GM12874 (cell line): ENCODE measurements at regions not wholly inside any gene's neighbourhood (a gene's known extent, or its start where the extent isn't known, plus 50 kb on each side); places are given as distances from the start of the nearest gene placed in this dataset.

Source experiments
- CTCF ChIP-seq: IDR thresholded peaks from 2 replicates; pipeline ENCODE4 v1.5.1; 2011; ENCODE audit warnings: low read depth, mild to moderate bottlenecking, control low read depth, low read length, moderate library complexity; ENCODE audit not compliant: insufficient read depth

- no peak for TF ChIP-seq CTCF
These were observed 1363.0 kb downstream of the TBC1D22A start for GRCh38 chr22:48125416-48125815.

DNA sequence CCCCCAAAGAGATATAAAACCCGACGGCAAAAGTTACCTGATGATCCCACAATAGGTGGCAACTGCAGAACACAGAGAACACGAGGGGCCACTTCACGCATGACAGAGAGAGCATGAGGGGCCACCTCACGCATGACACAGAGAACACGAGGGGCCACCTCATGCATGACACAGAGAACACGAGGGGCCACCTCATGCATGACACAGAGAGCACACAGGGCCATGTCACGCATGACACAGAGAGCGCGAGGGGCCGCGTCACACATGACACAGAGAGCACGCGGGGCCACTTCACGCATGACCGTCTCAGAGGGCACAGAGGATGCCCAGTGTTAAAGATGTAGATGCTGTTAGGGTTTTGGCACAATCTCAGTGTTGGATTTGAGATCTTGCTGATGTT is 1359.5 kb downstream of the TBC1D22A start:
- no peak for TF ChIP-seq CTCF

DNA sequence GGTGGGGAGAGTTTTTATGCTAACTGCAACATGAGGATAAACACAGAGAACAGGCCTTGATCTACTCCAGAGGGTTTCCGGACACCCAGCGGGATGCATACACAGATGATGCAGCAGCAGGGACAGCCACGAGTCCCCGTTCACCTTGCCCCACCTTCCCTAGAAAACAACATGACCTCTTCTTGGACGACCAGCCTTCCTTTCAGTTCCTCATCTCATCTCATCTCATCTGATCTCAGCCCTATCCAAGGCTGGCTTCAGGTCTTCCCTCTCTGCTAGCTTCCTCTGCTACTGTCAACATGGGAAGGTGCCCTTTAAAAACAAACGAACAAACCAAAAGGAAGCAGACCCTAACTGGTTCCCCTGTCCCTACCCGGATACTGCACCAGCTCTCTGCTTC is 1356.2 kb downstream of the TBC1D22A start:
- no peak for TF ChIP-seq CTCF

GRCh38 chr22:48116871-48117270 is 1354.4 kb downstream of the TBC1D22A start:
- no peak for TF ChIP-seq CTCF

DNA sequence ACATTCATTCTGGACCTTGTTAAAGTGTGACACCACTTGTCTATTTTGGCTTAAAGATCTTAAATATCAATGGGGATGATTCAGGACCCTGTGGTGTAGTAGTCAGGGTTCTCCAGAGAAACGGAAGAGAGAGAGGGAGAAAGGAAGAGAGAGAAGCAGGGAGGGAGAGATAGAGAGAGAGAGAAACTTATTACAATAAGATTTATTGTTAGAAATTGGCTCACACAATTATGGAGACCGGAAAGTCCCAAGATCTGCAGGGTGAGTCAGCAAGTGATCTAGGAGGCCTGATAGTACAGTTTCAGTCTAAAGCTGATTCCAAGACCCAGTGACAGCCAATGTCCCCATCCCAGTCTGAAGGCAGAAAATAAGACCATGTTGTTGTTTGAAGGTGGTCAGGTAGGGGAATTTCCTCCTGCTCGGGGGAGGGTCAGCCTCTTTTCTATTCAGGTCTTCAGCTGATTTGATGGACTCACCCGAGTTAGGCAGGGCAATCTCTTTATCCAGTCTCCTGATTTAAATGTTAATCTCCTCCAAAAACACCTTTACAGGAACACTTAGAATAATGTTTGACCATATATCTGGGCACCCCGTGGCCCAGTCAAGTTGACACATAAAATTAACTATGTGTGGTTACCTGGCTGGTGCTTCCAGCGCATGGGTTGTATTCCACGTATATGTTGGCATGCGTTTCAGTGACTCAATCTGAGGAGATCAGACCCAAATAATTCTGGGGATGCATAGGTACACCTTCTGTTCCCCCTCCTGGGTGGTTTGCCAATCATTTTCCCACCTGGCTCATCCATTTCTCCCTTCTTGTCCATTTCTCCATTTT is 1350.5 kb downstream of the TBC1D22A start:
- TF ChIP-seq CTCF, result no peak

DNA sequence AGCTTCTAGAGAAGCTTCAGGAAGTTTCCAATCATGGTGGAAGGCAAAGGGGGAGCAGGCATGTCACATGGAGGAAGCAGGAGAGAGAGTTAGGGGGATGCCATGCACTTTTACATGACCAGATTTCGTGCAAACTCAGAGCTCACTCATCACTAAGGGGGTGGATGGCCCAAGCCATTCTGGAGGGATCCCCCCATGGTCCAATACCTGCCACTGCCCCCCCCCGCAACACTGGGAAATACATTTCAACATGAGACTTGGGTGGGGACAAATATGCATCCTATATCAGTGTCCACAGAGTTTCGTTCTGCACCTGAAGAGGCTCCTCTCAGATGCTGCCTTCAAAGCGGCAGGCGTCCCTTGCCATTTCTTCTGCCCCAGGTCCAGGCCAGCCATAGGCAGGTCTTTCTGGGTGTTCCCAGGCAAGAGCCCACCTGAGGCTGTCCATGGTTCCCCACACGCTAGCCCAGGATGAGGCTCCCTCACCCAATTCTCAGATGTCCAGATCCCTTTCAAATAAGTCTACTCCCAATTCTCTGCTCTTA is 1344.3 kb downstream of the TBC1D22A start:
- TF ChIP-seq CTCF, result no peak

DNA sequence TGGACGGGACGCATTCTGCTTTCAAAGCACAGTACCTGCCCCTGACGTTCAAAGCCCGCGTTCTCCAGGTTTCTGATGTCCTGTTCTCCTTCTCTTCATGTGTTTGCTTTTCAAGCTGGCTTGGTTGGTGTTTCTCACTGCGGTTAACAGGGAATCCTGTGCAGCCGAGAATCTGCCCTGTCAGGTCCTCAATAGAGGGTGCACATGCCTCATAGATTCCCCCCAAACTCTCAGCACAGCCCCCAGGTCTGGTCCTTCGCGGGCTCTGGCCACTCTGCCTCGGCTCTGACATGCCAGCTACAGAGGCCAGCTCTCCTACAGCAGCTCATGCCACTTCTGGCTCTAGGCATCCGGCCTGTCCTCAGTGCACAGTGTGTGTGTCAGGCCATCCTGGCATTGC is 1343.8 kb downstream of the TBC1D22A start:
- no peak for TF ChIP-seq CTCF
